Ishikawa (cell line): ENCODE measurements at regions not wholly inside any gene's neighbourhood (a gene's known extent, or its start where the extent isn't known, plus 50 kb on each side); places are given as distances from the start of the nearest gene placed in this dataset.

Experiments used
- CEBPB ChIP-seq: IDR thresholded peaks from 2 replicates; pipeline ENCODE4 v1.6.1; 2012
- CREB1 ChIP-seq: IDR thresholded peaks from 2 replicates; pipeline ENCODE4 v1.6.1; 2012; ENCODE audit warnings: low read depth
- EGR1 ChIP-seq: IDR thresholded peaks from 2 replicates; pipeline ENCODE4 v1.6.1; 2012
- EP300 ChIP-seq: IDR thresholded peaks from 2 replicates; pipeline ENCODE4 v1.6.1; 2012; ENCODE audit warnings: borderline replicate concordance
- NFIC ChIP-seq: IDR thresholded peaks from 2 replicates; pipeline ENCODE4 v1.6.1; 2012
- RAD21 ChIP-seq: IDR thresholded peaks from 2 replicates; pipeline ENCODE4 v1.6.1; 2012; ENCODE audit warnings: low read depth
- REST ChIP-seq: IDR thresholded peaks from 2 replicates; pipeline ENCODE4 v1.6.1; 2012; ENCODE audit warnings: low read depth, mild to moderate bottlenecking
- TAF1 ChIP-seq: IDR thresholded peaks from 2 replicates; pipeline ENCODE4 v1.6.1; 2012; ENCODE audit warnings: low read depth, mild to moderate bottlenecking
- YY1 ChIP-seq: IDR thresholded peaks from 2 replicates; pipeline ENCODE4 v1.6.1; 2012; ENCODE audit warnings: low read depth

- TF ChIP-seq CREB1 (no peak), RAD21 (no peak), TAF1 (no peak), EP300 (no peak), REST (no peak), NFIC (no peak), CEBPB (no peak), YY1 (no peak), EGR1 (no peak)
These were observed 92.5 kb upstream of the FMN2 start for GRCh38 chr1:239999170-239999569.
